NB4 (cell line): ENCODE measurements at regions not wholly inside any gene's neighbourhood (a gene's known extent, or its start where the extent isn't known, plus 50 kb on each side); places are given as distances from the start of the nearest gene placed in this dataset.
"Not testable (repeated sequence)": the region's sequence is repeated elsewhere in the genome, so short reads cannot be mapped to it uniquely, and the experiment has no call there.

Experiments used
- DNase-seq: peaks from one replicate; pipeline ENCODE4 v3.0.0; 2010; ENCODE audit warnings: low read depth
- H3K4me3 ChIP-seq: one replicate; pipeline ENCODE4 v1.5.1; 2011; ENCODE audit warnings: mild to moderate bottlenecking, low read depth, low read length, moderate library complexity
- CTCF ChIP-seq: IDR thresholded peaks from one replicate; pipeline ENCODE4 v1.5.1; 2012; ENCODE audit warnings: low read depth, low read length
- MYC ChIP-seq: IDR thresholded peaks from 2 replicates; pipeline ENCODE4 v1.6.1; 2011; ENCODE audit warnings: low read depth, low read length
- POLR2A ChIP-seq: IDR thresholded peaks from 2 replicates; pipeline ENCODE4 v1.6.1; 2011; ENCODE audit warnings: mild to moderate bottlenecking; ENCODE audit not compliant: insufficient read length; ENCODE audit errors: extremely low read depth
- TF ChIP-seq, protein P1 (sequence below): IDR thresholded peaks from 2 replicates; pipeline ENCODE4 v1.6.1; 2011; ENCODE audit warnings: low read depth, low read length

GRCh38 chrX:130543603-130544325 lies 142.0 kb downstream of the RBMX2 start:
- H3K4me3 ChIP-seq = no peak overlapping the region
- no peak for TF ChIP-seq CTCF
- TF ChIP-seq POLR2A = no peak
- TF ChIP-seq, protein P1, sequence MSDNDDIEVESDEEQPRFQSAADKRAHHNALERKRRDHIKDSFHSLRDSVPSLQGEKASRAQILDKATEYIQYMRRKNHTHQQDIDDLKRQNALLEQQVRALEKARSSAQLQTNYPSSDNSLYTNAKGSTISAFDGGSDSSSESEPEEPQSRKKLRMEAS = no peak
- no peak for TF ChIP-seq MYC
- no peak for DNase-seq

- DNase-seq = no peak
- TF ChIP-seq POLR2A = no peak
- no peak for TF ChIP-seq CTCF
- no peak for TF ChIP-seq MYC
- TF ChIP-seq, protein P1 = no peak
- H3K4me3 ChIP-seq = no peak overlapping the region
These were observed 144.0 kb downstream of the RBMX2 start for GRCh38 chrX:130545796-130546195.

DNA sequence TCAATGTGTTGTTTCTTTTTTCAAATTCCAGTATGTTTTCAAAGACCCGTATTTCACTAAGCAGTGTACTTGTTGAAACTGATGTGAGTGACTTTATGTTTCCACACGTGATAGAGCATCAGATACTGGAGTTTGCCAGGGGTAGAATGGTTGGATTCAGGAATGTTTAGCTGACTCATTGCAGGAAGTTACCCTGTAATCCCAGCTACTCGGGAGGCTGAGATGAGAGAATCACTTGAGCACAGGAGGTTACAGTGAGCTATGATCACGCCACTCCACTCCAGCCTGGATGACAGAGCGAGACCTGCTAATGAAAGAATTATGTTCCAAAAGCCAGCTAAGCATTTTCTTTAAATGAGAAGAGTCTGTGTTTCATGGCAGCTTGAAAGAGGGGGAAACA lies 147.6 kb downstream of the RBMX2 start:
- not testable (repeated sequence) for DNase-seq, H3K4me3 ChIP-seq

DNA sequence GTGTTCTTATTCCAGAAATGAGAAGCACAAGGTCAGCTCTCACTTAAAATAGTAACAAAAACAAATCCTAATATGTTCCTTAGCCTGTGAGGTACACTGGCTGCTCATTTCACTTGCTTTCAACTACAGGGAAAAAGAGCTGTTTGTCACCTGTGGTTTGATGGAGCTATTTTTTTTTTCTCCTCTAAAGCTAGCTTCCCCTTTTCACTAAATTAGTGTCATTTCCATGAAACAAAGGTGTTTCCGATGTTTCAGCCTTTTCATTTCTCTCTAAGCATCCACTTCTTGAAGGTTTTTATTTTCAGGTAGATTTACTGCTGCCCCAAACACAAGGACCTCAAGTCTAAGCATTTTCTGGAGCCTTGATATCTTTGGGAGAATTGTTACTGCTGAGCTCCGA lies 148.6 kb downstream of the RBMX2 start:
- no peak overlapping the region for H3K4me3 ChIP-seq
- DNase-seq = no peak
- TF ChIP-seq MYC (no peak), CTCF (no peak), POLR2A (no peak)
- TF ChIP-seq, protein P1 = no peak

DNA sequence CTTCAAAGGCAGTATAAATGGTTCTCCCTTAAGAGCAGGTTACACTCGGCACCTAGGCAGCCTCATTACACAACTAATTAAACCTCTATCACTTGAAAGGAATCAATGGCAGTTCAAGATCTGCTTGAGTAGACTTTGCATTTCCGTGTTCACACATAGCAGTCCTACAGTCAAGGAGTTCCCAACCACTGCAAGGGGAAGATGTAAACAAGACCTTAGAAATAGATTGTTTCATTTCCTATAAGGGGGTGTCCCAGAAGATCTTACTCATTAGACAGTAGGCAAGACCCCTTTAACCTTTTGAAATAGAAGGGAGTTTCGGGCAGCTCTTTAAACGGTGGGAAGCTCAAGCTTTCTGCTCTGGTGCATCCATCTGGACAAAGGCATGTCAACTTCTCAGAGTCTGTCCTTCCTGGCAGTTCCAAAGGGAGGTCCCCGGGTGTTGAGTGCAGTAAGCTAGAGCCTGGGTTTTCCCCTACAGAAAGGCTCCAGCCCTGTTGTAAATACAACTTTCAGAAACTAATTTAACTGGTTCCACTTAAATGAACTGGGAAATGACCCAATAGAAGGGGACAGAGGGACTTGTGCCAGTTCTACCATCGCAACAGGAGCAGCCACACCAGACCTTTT lies 150.8 kb downstream of the RBMX2 start:
- TF ChIP-seq, protein P1 = no peak
- TF ChIP-seq CTCF (no peak), MYC (no peak), POLR2A (no peak)
- DNase-seq = no peak
- no peak overlapping the region for H3K4me3 ChIP-seq

- TF ChIP-seq POLR2A (no peak), CTCF (no peak), MYC (no peak)
- TF ChIP-seq, protein P1 = no peak
- DNase-seq = no peak
- no peak overlapping the region for H3K4me3 ChIP-seq
These were observed 153.6 kb downstream of the RBMX2 start for GRCh38 chrX:130555341-130555740.
